GM21390 (cell line): ENCODE measurements at regions not wholly inside any gene's neighbourhood (a gene's known extent, or its start where the extent isn't known, plus 50 kb on each side); places are given as distances from the start of the nearest gene placed in this dataset.

Source experiments
- ATAC-seq: cut with Tn5 transposase; IDR thresholded peaks from one replicate; pipeline ENCODE4 v1.9.1; 2021; ENCODE audit not compliant: unreplicated experiment

DNA sequence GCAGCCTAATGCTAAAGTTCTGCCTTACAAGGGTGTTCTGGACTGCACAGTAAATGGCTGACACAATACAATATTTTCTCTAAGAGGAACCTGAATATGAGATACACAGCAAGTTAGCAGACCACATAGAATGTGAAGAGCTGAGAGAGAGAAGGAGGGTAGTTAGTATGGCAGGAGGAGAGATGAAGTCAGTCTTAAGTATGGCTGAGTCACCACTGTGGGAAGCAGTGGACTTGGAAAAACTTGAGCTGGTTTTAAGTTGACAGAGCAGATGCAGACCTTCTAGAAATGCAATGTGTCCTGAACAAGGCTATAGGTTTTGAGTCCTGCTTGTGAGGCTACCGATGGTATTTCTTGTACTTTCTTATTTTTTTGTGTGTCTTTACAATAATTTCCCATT lies 172.5 kb downstream of the SH2D1A start:
- ATAC-seq, result no peak

DNA sequence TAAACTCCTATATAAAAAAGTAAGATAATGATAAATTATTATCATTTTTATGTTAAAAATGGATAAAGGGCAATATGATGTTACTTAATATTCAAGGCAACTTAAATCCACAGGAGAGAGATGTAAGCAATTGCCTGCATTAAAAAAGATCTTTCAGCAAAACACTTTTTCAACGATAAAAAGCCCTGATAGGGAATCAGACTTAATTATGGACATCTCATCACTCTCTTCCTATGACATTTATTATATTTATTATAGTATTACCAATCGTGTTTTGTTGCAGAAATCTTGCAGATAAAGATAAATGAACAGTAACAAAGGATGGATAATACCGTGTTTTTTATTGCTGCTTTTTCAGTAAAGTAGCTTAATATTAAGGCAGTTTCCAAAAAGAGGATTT lies 178.5 kb downstream of the SH2D1A start:
- no peak for ATAC-seq

DNA sequence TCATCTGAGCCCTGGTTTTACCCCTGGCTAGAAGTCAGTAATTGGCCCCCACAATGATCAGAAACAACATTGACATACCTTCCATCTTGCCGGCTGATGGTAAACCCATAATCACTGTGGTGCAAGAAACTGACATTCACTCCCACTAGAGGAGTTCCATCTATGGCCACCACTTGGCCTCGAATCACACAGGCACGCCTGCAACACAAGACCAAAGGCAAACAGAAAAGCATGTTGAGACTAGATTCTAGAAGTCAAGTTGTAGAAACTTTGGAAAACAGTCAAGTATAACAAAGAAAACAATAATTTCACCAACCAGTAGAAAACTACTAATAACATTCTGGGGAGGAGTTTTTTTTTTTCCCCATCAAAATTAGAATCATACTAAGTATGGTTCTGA lies 183.4 kb downstream of the SH2D1A start:
- ATAC-seq, result no peak

DNA sequence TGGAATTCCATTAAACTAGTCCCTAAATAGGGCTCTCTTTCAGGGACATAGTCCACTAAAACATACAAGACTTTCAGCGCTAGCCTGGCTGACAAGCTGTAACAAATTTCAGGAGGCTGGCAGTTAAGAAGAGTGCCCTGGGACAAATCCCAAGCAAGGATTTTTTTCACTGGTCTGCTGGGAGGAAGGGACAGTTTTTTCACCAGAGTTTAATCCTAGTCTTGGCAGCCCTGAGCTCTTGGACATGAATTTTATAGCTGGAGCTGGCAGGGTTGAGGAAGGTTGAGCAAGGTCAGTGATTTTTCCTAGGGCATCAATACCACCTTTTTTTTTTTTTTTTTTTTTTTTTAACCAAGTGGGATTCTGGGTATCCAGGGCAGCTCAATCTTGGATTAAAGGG lies 184.4 kb downstream of the SH2D1A start:
- ATAC-seq, result no peak

DNA sequence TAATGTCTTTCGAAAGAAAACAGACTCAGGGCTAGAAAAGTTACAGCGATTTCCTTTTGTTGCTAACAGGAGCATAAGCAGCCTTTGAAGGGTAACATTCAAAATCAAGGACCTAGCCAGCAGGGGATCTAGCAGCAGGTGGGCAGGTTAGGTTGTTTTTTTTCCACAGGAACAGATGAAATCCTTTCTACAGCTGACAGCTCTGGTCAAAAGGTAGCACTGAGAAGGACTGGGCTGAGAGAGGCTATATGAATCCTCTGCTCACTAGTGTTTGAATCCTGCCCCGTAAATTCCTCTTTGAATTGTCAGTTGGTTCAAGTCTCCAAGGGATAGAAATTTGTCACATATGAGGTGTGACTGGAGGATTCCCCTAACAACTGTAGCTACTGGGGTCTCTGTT lies 188.2 kb downstream of the SH2D1A start:
- ATAC-seq, result no peak

DNA sequence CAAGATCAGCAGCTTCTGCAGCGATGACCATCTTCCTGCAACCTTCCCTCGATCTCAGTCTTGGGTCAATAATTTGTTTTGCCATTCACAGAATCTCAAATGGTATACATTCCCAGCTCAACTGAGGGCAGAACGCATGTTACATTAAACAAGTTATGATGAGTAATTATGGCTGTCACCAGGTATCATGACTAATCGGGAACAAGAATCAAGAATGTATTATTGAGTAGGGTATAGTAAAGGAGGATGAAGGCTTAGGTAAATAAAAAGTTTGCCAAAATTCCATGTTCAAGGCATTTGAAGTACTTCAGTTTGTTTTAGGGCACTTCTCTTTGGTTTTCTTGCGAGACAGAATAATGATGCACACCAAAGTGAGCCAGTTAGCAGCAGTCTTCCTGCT lies 194.1 kb downstream of the SH2D1A start:
- no peak for ATAC-seq

DNA sequence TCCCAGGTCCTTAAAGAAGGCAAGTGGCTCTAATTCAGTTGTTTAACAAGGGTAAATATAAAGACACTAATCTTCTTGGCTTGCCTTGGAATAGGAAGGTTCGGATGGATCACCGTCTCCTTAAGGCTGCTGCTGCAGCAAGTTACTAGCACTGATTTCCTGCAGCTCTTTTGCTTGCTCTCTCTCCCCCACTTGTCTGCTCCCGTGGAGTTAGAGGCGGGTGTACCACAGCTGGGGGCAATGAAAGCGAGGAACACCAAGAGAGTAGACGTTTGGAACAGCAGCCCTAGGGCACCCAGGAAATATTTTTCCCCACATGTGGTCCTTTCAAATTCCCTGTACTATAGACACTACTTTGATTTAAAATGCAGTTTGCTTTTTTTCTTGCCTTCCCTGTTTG lies 202.2 kb downstream of the SH2D1A start:
- no peak for ATAC-seq

DNA sequence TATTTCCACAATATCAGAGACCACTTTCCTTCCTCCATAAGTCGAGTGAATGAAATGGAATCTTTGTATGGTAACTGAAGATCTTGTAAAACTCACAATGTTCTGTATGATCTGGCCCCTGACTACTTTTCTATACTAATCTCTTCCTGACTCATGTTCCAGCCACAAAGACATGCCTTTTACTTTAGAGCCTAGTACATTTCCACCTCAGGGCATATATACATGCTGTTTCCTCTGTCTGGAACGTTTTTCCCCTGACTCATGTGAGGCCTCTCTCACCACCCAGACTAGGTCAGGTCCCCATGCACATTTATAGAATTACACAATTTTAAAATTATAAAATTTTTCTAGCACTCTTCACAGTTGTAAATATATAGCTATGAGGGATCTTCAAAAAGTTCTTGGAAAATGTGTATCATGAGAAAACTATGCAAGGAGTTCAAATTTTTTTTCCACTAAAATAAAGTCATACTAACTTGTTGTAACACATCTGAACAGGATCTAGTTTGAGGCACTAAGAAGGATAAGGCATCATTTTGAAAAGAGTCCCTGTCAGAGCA lies 208.8 kb downstream of the SH2D1A start:
- ATAC-seq, result no peak

DNA sequence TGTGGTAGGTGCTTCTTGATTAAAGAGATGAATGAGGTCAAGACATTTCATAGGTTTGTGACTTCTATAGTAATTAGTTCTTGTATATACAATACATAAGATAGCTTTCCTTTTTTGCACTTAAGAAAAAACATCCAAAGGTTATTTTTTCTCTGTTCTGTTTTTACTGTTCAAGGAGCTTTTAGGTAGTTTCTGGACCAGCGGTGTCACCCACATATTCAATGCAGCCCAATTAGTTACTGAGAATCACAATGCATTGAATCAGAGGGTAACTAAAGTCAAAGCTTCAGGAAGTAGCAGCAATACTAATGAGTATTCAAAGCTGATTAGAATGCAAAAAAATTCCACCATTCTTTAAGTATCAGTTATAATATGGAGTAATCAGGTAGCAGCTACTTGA lies 211.6 kb downstream of the SH2D1A start:
- ATAC-seq, result no peak

DNA sequence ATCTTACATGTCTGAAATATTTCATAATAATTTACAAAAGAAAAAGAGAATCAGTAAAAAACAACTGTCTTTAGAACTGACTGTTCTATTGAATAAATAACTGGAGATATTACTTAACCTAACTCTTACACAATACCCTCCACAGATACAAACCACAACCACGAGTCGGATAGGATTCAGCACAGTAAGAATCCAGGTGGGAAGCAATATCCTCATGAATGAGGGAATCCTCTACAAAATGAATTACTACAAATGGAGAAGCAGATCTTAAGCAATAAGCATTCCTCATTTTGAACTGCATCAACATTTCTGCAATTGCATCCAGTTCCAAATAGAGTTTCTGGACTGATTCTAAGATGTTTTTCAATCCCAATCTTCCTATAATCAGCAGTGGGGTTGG lies 227.1 kb downstream of the SH2D1A start:
- no peak for ATAC-seq

DNA sequence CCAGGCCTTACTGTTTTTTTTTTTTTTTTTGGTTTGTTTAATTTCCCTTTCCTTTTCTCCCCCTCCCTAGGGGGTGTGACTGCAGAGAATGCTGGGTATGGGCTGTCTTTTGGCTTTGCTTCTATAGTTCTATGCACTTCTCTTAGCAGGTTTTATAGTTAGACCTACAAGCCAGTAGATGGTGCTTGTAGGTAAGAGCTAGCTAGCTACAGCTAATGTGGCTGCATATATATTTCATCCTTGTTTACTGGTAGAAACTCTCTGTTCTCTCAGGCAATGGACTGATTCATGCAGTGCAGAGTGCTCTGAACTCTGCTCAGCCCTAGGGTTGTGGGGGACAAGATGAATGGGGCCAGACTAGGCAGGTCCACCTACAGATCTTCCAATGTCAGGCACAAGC lies 246.4 kb downstream of the SH2D1A start:
- ATAC-seq, result no peak

DNA sequence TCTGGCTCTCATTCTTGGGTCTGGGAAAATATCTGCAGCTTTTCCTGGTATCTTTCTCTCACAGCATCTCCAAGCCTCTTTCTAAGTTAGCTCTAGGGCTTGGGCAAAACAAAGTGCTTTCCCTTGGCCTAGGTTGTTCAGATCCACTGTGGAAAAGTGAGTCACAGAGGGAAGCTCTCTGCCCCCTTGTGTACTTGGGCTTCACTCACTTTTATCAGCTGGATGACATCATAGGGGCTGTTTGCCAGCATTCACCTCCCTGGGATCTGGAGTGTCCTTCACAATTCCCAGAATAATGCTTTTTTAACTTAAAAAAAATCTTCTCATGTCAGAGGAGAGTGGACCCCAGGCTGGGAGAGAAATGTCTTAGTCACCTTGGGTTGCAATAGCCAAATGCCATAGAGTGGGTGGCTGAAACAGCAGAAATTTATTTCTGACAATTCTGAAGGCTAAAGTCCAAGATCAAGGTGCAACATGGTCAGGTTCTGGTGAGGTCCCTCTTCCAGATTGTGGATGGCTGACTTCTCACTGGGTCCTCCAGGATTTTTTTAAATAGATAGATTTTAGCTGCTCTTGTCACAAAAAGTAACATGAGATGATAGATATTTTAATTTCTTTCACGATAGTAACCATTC lies 247.8 kb downstream of the SH2D1A start:
- ATAC-seq, result no peak

DNA sequence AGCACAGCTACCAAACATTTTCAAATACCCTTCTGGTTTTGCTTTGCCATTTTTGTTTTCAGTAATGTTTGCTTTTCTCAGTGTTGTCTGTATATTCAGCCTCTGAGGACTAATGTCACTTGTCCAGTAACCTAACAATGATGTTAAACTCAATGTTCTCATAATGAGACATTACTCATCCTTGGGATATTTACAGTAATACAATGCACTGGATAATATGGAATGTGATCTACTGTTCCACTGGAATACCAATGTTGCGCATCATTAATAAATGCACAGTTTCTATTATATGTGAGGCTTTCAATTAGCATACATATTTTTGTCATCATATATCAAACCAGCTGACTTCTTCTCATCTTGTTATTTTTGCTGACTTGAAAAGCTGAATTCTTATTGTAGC lies 259.1 kb downstream of the SH2D1A start:
- ATAC-seq, result no peak

DNA sequence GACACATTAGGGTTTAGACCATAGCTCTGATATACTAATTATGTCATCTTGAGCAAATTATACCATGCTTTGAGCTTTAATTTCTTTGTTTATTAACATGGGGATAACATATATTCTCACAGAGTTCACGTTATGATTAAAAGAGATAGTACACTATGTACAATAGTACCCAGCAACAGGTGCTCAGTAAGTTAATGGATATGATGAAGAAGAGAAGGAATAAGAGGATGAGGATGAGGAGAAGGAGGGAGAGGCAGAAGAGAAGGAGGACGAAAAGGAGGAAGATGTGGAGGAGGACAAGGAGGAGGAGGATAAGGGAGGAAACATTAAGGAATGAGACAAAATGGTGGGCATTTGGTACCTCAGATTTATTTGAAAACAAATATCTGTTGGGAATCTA lies 260.4 kb downstream of the SH2D1A start:
- no peak for ATAC-seq

DNA sequence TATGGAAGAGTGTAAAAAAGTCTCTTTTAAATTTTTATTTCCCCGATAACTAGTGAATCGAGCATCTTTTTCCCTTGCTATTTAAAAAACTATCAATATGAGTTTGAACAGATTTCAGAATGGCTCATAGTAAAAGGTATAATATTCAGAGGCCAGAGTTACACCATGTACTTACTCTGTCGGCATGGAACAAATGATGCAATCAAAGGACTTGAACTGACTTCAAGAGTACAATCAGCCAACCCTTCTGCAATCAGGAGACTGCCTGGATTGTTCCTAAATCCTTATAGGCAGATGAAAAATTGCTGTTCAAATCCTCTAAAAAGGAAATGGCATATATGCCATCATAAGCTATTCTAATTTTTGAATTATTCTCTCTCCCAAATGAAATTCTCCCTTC lies 273.3 kb downstream of the SH2D1A start:
- no peak for ATAC-seq

DNA sequence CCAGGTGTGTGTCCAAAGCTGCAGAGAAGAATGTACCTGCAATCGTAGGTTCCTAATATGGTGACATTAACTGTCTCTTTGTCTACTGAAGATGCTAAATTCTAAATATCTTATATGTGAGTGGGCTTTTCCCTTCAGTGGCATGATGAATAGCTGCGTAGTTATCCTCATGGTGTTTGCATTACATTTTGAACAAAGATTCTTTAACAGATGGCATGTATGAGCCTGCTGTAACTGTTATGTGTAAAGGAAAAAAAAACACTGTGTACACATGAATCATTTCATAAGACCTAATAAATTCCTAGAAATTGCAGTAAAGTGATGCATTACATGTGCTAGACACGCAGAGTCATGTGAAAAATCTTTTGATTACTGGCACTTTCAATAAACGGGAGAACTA lies 288.0 kb downstream of the SH2D1A start:
- no peak for ATAC-seq

DNA sequence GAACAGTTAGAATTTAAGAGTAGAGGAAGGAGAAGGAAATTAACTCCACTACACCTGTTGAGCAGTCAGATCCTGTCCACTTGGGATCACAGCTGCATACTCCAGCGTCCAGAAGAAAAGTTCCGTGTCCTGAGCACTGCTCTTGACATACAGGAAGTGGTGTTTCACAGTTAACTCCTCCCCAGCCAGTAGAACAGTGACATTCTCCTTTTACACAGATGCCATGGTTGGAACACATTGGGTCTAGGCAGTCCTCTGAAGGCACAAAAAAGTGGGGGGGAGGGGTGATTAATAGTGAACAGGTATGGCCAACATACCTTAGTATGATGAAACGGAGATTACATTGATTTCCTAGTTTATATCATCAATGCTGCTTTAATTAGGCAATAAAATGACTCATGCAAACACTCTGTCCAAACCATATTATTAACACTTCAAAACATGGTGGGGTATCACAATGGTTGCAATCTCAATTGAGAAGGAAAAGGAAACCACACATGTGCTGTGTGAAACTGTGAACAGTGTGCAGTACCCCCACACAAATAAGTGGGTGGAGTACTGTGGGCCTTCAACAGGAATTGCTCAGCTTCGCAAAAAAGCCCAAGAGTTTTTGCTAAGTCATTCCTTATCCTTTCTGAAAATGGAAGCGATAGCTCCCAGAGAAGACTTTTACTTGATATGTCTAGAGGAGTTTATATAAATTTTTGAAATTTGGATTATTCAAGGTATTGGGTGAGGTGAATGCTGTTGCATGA lies 295.6 kb downstream of the SH2D1A start:
- ATAC-seq, result no peak

DNA sequence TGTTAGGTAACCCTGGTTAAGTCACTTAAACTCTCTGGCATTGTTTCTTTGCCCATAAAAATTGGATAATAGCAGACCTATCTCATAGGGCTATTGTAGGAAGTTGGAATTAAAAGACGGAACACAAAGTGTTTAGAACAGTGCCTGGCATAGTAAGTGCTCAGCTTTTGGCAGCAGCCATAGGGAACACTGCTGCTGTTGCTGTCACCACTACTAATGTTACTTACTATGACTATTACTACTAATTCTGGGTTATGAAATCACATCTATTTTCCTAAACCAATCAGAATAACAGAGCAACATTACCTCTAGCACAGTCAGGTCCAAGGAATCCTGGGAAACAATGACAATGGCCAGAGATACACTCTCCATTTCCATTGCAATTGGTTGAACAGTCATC lies 300.0 kb downstream of the SH2D1A start:
- no peak for ATAC-seq

DNA sequence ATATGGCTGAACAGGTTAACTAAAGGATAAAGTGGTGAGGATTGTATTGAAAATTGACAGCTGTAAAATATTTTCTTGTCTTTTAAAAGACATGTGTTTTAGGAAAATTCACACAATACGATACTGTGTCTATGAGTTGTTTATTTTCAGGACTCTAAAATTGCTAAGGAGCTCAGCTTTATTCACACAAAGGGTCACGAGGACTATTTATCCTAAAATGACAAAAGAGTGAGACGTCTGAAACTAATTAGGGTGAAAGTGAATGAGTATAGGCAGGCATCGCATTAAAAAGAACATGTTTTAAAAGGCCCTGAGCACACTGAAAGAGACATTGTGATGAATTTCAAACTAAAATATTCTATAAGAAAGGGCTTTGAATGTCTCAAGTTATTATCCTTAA lies 304.7 kb downstream of the SH2D1A start:
- no peak for ATAC-seq

DNA sequence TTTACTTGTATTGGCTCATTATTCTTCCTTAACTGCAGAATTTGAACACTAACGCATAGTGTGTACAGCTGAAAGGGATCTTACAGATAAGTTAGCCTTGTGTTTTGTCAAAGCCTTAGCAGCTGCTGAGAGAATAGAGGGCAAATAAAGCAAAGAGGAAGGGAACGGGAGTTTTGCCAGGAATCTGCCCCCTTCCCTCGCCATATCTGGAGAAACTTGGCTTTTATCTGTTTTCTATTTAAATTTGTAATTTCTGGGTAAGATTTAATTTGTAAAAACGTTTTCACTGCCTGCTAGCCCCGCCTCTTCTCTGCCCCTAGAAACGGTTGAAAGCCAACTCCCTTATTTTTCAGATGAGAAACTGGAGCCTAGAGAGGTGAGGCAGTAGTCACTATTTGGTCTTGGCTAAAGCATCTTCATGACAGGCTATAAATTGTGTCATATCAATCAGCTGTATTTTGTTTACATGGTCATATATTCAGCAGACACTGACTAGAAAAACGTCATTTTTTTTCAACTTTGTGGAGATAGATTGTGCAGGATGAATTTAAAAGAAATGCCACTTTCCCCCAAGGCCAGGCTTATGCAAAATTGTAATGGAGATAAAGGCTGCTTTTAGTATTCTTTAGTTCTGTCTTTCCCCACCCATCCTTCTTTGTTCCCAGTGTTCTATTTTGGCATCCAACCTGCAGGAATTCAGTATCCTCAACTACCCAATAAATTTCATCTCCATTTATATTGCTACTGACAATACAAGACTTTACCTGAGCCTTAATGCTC lies 319.4 kb downstream of the SH2D1A start:
- no peak for ATAC-seq

DNA sequence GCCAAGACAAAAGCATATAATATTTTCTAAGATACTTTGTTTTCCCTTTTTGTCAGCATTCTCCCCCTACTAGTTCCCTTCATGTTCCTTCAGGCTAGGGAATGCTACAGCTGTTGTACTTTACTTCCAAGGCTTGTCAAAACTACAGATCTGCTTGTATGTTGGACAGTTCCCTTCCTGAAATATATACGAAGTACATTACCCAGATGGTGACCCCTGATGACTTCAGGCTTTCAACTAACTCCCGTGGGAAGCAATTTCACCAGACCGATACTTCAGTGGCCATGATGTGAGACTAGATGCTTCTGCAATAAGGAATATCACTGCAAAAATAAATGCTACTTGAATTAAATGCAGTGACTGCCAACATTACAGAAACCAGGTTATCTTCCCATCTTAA lies 332.8 kb downstream of the SH2D1A start:
- no peak for ATAC-seq

DNA sequence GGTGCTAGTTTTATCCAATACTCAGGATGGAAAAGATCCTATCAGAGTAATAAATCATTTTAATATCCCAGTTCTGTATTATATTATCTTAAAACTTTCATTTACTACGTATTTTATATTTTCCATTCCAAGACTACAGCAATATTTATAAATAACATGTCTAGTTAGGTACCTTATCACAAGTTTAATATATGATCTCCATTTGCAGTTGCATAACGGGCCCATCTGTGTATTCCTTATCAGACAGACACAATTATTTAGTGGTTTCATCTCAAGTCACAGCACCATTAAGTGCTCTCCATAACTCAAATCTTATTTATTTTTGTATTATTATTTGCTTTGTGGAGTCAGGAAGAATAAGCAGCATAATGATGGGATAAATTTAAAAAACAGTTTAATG lies 333.9 kb downstream of the SH2D1A start:
- no peak for ATAC-seq
